ENCODE measurements at regions not wholly inside any gene's neighbourhood (a gene's known extent, or its start where the extent isn't known, plus 50 kb on each side); places are given as distances from the start of the nearest gene placed in this dataset.

GRCh38 chrY:21177306-21177800 is 333.8 kb upstream of the RBMY1B start:
- H3K27ac ChIP-seq (ENCODE audit: poor library complexity, severe bottlenecking) = no peak overlapping the region
- TF ChIP-seq CTCF (IDR thresholded peaks at IDR 0.05; ENCODE audit: poor library complexity, severe bottlenecking) = no peak
- no peak for DNase-seq (ENCODE audit: low spot score)
- no peak overlapping the region for H3K4me3 ChIP-seq (ENCODE audit: severe bottlenecking)
- ATAC-seq (ENCODE audit: low read depth) = no peak
- H3K9me3 ChIP-seq (ENCODE audit: severe bottlenecking) = no peaks in the 10 kb centered on the region
- H3K36me3 ChIP-seq (ENCODE audit: low read depth) = no peaks in the 10 kb centered on the region
- H3K4me1 ChIP-seq (ENCODE audit: insufficient read depth, poor library complexity, severe bottlenecking) = no peaks in the 10 kb centered on the region
- no peaks in the 10 kb centered on the region for H3K27me3 ChIP-seq (ENCODE audit: insufficient read depth, poor library complexity, severe bottlenecking)

GRCh38 chrY:21178281-21178680 is 332.9 kb upstream of the RBMY1B start:
- no peak for DNase-seq (ENCODE audit: low spot score)
- Histone ChIP-seq H3K36me3 (ENCODE audit: low read depth) (no peaks in the 10 kb centered on the region), H3K27ac (ENCODE audit: poor library complexity, severe bottlenecking) (no peak overlapping the region), H3K4me3 (ENCODE audit: severe bottlenecking) (no peak overlapping the region), H3K4me1 (ENCODE audit: insufficient read depth, poor library complexity, severe bottlenecking) (no peaks in the 10 kb centered on the region), H3K27me3 (ENCODE audit: insufficient read depth, poor library complexity, severe bottlenecking) (no peaks in the 10 kb centered on the region), H3K9me3 (ENCODE audit: severe bottlenecking) (no peaks in the 10 kb centered on the region)
- no peak for ATAC-seq (ENCODE audit: low read depth)
- TF ChIP-seq CTCF (IDR thresholded peaks at IDR 0.05; ENCODE audit: poor library complexity, severe bottlenecking) = no peak

GRCh38 chrY:21180921-21181320 is 330.2 kb upstream of the RBMY1B start:
- Histone ChIP-seq H3K9me3 (ENCODE audit: severe bottlenecking) (no peaks in the 10 kb centered on the region), H3K27ac (ENCODE audit: poor library complexity, severe bottlenecking) (no peak overlapping the region), H3K36me3 (ENCODE audit: low read depth) (no peaks in the 10 kb centered on the region), H3K4me3 (ENCODE audit: severe bottlenecking) (no peak overlapping the region), H3K27me3 (ENCODE audit: insufficient read depth, poor library complexity, severe bottlenecking) (no peaks in the 10 kb centered on the region), H3K4me1 (ENCODE audit: insufficient read depth, poor library complexity, severe bottlenecking) (no peaks in the 10 kb centered on the region)
- ATAC-seq (ENCODE audit: low read depth) (no peak), DNase-seq (ENCODE audit: low spot score) (no peak)
- no peak for TF ChIP-seq CTCF (IDR thresholded peaks at IDR 0.05; ENCODE audit: poor library complexity, severe bottlenecking)

- TF ChIP-seq CTCF (IDR thresholded peaks at IDR 0.05; ENCODE audit: poor library complexity, severe bottlenecking) = no peak
- Histone ChIP-seq H3K27me3 (ENCODE audit: insufficient read depth, poor library complexity, severe bottlenecking) (no peaks in the 10 kb centered on the region), H3K4me1 (ENCODE audit: insufficient read depth, poor library complexity, severe bottlenecking) (no peaks in the 10 kb centered on the region), H3K4me3 (ENCODE audit: severe bottlenecking) (no peak overlapping the region), H3K36me3 (ENCODE audit: low read depth) (no peaks in the 10 kb centered on the region), H3K9me3 (ENCODE audit: severe bottlenecking) (no peaks in the 10 kb centered on the region), H3K27ac (ENCODE audit: poor library complexity, severe bottlenecking) (no peak overlapping the region)
- ATAC-seq (ENCODE audit: low read depth) (no peak), DNase-seq (ENCODE audit: low spot score) (no peak)
These were observed 326.9 kb upstream of the RBMY1B start for GRCh38 chrY:21184271-21184670.

GRCh38 chrY:21185419-21186105 is 325.6 kb upstream of the RBMY1B start:
- ATAC-seq (ENCODE audit: low read depth) = no peak
- Histone ChIP-seq H3K27me3 (ENCODE audit: insufficient read depth, poor library complexity, severe bottlenecking) (no peaks in the 10 kb centered on the region), H3K27ac (ENCODE audit: poor library complexity, severe bottlenecking) (no peak overlapping the region), H3K4me3 (ENCODE audit: severe bottlenecking) (no peak overlapping the region), H3K36me3 (ENCODE audit: low read depth) (no peaks in the 10 kb centered on the region), H3K4me1 (ENCODE audit: insufficient read depth, poor library complexity, severe bottlenecking) (no peaks in the 10 kb centered on the region), H3K9me3 (ENCODE audit: severe bottlenecking) (no peaks in the 10 kb centered on the region)
- no peak for TF ChIP-seq CTCF (IDR thresholded peaks at IDR 0.05; ENCODE audit: poor library complexity, severe bottlenecking)
- no peak for DNase-seq (ENCODE audit: low spot score)
